GM12874 (cell line): ENCODE measurements at regions not wholly inside any gene's neighbourhood (a gene's known extent, or its start where the extent isn't known, plus 50 kb on each side); places are given as distances from the start of the nearest gene placed in this dataset.

Source experiments
- TF ChIP-seq, protein P1 (sequence below): IDR thresholded peaks from 2 replicates; pipeline ENCODE4 v1.5.1; 2011; ENCODE audit warnings: low read depth, mild to moderate bottlenecking, control low read depth, low read length, moderate library complexity; ENCODE audit not compliant: insufficient read depth

DNA sequence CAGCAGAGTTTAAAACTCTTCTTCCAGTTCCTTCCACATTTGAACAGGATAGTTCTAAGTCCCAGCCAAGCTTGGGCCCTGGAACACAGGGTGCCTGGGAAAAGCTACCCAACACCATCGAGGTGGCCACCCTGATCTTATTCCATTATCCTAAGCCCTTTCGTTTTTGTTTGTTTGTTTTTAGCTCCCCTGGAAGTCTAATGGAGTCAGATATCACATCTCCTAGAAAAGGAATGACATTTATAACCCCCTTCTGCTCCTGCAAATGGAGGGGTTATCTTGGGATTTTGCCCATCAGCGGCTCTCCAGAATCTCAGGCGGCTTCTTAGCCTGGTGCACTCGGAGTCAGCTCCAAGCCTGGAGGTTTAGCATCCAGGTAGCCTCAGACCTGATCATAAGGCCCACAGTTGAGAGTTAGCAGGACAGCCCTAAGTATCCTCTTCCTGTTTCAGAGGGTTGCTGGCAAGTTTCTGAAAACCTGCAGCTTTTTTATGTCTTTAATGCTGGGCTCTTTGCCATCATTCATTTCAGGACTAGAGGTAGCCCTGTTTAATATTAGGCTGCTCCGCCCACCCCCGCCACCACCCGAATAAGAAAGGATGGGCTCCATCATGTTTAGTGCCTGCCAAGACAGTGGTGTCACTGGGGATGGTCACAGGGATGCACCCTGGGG is 230.0 kb upstream of the LNX1 start:
- TF ChIP-seq, protein P1, sequence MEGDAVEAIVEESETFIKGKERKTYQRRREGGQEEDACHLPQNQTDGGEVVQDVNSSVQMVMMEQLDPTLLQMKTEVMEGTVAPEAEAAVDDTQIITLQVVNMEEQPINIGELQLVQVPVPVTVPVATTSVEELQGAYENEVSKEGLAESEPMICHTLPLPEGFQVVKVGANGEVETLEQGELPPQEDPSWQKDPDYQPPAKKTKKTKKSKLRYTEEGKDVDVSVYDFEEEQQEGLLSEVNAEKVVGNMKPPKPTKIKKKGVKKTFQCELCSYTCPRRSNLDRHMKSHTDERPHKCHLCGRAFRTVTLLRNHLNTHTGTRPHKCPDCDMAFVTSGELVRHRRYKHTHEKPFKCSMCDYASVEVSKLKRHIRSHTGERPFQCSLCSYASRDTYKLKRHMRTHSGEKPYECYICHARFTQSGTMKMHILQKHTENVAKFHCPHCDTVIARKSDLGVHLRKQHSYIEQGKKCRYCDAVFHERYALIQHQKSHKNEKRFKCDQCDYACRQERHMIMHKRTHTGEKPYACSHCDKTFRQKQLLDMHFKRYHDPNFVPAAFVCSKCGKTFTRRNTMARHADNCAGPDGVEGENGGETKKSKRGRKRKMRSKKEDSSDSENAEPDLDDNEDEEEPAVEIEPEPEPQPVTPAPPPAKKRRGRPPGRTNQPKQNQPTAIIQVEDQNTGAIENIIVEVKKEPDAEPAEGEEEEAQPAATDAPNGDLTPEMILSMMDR, result no peak

DNA sequence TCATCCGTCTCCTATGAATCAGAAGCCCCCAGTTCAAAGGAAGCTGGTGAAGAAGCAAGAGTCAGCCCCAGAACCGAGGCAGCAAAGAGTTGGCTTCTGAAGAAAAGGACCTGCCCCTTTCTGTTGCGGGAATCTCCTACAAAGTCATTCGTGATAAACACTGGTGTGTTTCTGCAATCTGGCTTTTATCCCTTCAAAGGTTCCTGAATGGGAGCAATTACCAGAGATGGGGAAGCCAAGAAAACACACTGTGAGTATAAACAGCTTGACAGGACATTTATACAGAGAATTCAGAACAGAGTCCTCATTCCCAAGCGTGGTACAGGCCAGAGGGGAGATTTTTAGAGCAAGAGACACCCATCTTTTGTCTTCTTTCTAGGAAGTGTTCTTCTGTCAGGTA is 226.8 kb upstream of the LNX1 start:
- TF ChIP-seq, protein P1, result no peak

DNA sequence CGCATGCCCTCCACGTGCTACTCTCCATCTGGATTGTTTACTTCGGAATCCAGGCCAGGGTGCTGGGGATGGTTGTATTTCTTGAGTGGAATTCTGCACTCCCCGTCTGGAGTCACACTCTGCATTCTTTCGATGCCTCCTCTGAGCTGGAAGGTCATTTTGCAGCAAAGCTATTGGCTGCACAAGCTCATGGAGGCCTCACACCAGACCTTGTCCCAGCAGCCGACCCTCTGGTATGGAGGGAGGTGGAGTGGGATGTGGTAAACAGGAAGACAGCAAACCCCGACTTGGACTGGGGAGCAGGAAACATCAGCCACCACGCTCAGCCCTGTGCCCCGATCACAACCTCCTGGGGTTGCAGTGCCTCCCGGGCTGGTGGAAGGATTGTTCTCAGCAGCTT is 225.3 kb upstream of the LNX1 start:
- TF ChIP-seq, protein P1, result no peak

DNA sequence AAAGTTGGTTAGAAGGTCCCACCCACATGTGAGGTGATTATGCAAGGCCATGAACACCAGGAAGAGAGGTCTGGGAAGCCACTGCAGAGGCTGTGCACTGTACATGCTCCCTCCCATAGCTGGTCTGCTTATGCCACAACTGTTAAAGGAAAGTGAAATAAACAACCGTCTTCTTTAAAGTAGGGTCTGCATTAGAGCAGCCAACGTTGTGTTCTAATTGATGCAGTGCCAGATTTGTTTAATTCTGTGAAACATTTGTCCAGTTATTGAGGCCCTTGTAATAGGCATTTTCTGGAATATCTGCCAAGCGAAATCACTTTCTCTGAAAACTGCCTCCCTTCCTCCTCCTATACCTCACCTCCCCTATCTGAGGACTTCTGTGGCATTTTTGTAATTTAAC is 224.0 kb upstream of the LNX1 start:
- TF ChIP-seq, protein P1, result no peak

DNA sequence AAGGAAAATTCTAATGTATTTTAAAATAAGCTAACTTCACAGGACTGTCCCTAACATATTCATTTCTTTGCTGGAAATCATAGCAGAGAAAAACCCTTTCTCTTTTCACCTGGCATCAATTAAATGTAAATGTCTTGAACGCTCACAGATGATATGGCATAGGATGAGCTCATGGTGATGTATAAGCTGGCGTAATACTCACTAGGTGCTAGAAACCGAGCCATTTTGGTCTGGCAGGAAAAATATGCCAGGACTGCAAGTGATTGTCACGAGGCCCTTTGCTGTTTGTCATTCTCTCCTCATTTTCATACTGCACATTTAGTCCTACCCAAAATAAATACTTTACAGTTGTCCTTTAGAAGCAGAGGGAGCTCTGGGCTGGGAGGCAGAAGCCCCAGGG is 222.7 kb upstream of the LNX1 start:
- TF ChIP-seq, protein P1, result no peak

DNA sequence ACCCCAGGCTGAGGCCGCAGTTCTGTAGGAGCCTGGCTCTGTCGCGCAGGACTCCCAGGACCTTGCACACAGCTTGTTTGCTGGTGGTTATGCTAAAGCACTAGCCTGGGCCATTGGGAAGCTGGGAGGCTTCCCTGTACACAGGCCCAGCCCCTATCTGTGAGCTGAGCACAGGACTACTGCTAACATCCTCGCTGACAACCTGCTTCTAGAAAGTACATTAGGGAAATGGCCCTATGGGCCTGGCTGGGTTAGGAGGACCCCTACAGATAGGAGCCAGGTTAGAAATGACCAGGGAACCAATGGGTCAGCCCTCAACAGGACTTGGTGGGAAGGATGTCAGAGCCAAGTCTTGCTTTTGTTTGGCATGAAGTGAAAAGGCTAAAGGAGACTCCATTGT is 219.4 kb upstream of the LNX1 start:
- TF ChIP-seq, protein P1, result no peak

DNA sequence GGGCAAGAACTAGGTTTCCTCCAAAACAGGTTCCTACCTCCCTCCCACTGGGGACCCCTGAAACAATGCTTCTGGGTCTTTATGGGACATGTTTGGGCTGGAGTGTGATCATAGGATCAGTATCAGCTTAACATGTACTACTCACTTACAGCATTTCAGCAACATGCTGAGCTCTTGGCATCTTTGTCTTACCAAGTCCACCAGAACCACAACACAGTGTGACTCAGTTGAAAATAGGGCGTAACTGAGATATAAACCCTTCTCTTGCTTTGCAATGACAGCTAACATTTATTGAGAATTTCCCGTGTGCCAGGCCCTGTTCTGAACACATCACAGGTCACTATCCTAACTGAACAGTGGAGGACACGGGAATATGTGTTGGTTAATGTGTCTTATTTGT is 218.5 kb upstream of the LNX1 start:
- TF ChIP-seq, protein P1, result no peak

DNA sequence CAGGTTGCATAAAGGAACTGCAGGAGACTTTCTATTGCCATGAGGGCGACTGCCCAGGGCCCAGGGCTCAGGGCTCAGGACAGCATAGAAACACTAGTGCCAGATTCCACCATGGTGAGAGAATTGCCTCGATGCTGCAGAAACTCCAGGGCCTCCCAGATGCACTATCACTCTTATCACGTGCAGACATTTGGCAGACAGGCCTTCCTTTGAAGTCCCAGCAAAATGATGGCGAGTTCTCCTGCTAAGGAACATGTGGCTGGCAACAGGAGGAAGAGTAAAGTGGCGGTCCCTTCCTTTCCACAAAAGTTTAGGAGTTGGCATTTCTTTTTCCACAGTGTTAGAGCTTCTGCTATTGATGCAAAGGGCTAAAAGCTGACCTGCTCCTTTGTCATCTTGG is 214.0 kb upstream of the LNX1 start:
- TF ChIP-seq, protein P1, result no peak
